A673 (cell line): ENCODE measurements at regions not wholly inside any gene's neighbourhood (a gene's known extent, or its start where the extent isn't known, plus 50 kb on each side); places are given as distances from the start of the nearest gene placed in this dataset.

ENCODE experiments used
- EZH2 ChIP-seq: fragments of 200-600 bp; sonication (generic); IDR thresholded peaks from 2 replicates; pipeline ENCODE4 v1.6.1; 2017; ENCODE audit warnings: borderline replicate concordance, low read depth, mild to moderate bottlenecking, mixed read lengths, antibody characterized with exemption, low read length; ENCODE audit not compliant: poor library complexity, severe bottlenecking
- TF ChIP-seq, protein P1 (sequence below): fragments of 300-800, 200-600 bp; sonication (generic); conservative IDR thresholded peaks from 2 replicates; pipeline ENCODE4 v1.5.1; 2017; ENCODE audit warnings: low read depth, mild to moderate bottlenecking, antibody characterized with exemption, low read length, moderate library complexity, mixed read lengths

DNA sequence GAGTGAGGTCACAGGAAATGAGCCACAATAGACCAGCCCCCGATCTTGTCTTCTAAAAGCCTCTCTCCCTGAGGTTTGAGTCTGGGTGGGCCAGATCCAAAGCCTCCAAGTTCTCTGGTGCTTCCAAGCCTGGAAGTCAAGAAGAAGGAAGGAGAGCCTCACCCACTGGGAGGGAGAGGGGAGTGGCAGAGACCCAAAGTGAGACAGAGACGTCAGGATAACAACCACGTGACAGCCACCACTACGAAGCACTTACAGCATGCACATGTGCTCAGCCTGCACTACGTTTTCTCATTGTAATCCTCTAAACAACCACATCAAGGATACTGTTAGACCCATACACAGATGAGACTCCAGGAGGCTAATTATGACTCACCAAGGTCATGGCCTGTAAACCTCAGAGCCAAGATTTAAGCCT is 197.3 kb upstream of the LINGO1 start:
- TF ChIP-seq, protein P1, sequence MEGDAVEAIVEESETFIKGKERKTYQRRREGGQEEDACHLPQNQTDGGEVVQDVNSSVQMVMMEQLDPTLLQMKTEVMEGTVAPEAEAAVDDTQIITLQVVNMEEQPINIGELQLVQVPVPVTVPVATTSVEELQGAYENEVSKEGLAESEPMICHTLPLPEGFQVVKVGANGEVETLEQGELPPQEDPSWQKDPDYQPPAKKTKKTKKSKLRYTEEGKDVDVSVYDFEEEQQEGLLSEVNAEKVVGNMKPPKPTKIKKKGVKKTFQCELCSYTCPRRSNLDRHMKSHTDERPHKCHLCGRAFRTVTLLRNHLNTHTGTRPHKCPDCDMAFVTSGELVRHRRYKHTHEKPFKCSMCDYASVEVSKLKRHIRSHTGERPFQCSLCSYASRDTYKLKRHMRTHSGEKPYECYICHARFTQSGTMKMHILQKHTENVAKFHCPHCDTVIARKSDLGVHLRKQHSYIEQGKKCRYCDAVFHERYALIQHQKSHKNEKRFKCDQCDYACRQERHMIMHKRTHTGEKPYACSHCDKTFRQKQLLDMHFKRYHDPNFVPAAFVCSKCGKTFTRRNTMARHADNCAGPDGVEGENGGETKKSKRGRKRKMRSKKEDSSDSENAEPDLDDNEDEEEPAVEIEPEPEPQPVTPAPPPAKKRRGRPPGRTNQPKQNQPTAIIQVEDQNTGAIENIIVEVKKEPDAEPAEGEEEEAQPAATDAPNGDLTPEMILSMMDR: no peak
- TF ChIP-seq EZH2: no peak
